Smooth muscle cell (in vitro differentiated cells): ENCODE measurements at regions not wholly inside any gene's neighbourhood (a gene's known extent, or its start where the extent isn't known, plus 50 kb on each side); places are given as distances from the start of the nearest gene placed in this dataset.

Experiments
- DNase-seq: peaks from one replicate; lab custom pipeline; 2025; ENCODE audit not compliant: unreplicated experiment; lab: John Stamatoyannopoulos, UW
- H2AFZ ChIP-seq: fragments of 200-600 bp; sonication (generic); 2 replicates; pipeline ENCODE4 v1.6.0; 2016; ENCODE audit warnings: antibody characterized with exemption, low read depth, mild to moderate bottlenecking
- H3F3A ChIP-seq: fragments of 200-600 bp; sonication (generic); 2 replicates; pipeline ENCODE4 v1.6.0; 2017; ENCODE audit warnings: antibody characterized with exemption, low read depth
- H3K27ac ChIP-seq: fragments of 200-600 bp; sonication (generic); 2 replicates; pipeline ENCODE4 v1.5.1; 2016; ENCODE audit warnings: low read depth, mild to moderate bottlenecking
- H3K27me3 ChIP-seq: fragments of 200-600 bp; sonication (generic); 2 replicates; pipeline ENCODE4 v1.6.1; 2016; ENCODE audit warnings: low read depth, mild to moderate bottlenecking
- H3K36me3 ChIP-seq: fragments of 200-600 bp; sonication (generic); 2 replicates; pipeline ENCODE4 v1.5.1; 2016; ENCODE audit warnings: low read depth
- H3K4me1 ChIP-seq: fragments of 200-600 bp; sonication (generic); 2 replicates; pipeline ENCODE4 v1.5.1; 2016; ENCODE audit warnings: low read depth
- H3K4me2 ChIP-seq: fragments of 200-600 bp; sonication (generic); 2 replicates; pipeline ENCODE4 v1.6.0; 2016; ENCODE audit warnings: mild to moderate bottlenecking
- H3K4me3 ChIP-seq: fragments of 200-600 bp; sonication (generic); 2 replicates; pipeline ENCODE4 v1.5.1; 2016; ENCODE audit warnings: mild to moderate bottlenecking
- H3K79me2 ChIP-seq: fragments of 200-600 bp; sonication (generic); 2 replicates; pipeline ENCODE4 v1.6.0; 2016; ENCODE audit warnings: low read depth, mild to moderate bottlenecking
- H3K9ac ChIP-seq: fragments of 200-600 bp; sonication (generic); 2 replicates; pipeline ENCODE4 v1.6.0; 2016; ENCODE audit warnings: low read depth
- H3K9me3 ChIP-seq: fragments of 200-600 bp; sonication (generic); replicated peaks from 2 replicates; pipeline ENCODE4 v1.5.1; 2016; ENCODE audit warnings: low read depth
- H4K20me1 ChIP-seq: fragments of 200-600 bp; sonication (generic); 2 replicates; pipeline ENCODE4 v1.6.0; 2016; ENCODE audit warnings: low read depth
- CTCF ChIP-seq: fragments of 200-600 bp; sonication (generic); IDR thresholded peaks from 2 replicates; pipeline ENCODE4 v1.5.1; 2017; ENCODE audit warnings: borderline replicate concordance, mild to moderate bottlenecking, antibody characterized with exemption; ENCODE audit not compliant: insufficient read depth, poor library complexity, severe bottlenecking
- WGBS: methylation state at CpG from one replicate; pipeline ENCODE4 v1.1.7; 2016; ENCODE audit warnings: low lambda C conversion rate; 5-methylcytosine and 5-hydroxymethylcytosine counted together

- no peaks in the 10 kb centered on the region for H3K36me3 ChIP-seq
- H4K20me1 ChIP-seq: no peaks in the 10 kb centered on the region
- no peak overlapping the region for H3K27ac ChIP-seq
- no peak for TF ChIP-seq CTCF
- no peaks in the 10 kb centered on the region for H3K79me2 ChIP-seq
- no peaks in the 10 kb centered on the region for H3K9me3 ChIP-seq
- no peak overlapping the region for H2AFZ ChIP-seq
- H3K9ac ChIP-seq: no peak overlapping the region
- no peak overlapping the region for H3K4me2 ChIP-seq
- no peaks in the 10 kb centered on the region for H3F3A ChIP-seq
- 87% methylated on average over 8 of the region's 8 CpGs for WGBS
- no peak for DNase-seq
- H3K27me3 ChIP-seq: no peaks in the 10 kb centered on the region
- H3K4me3 ChIP-seq: no peak overlapping the region
- H3K4me1 ChIP-seq: no peaks in the 10 kb centered on the region
Measured at GRCh38 chr3:64932666-64933342, 245.0 kb upstream of the ADAMTS9 start.

- no peaks in the 10 kb centered on the region for H3K4me1 ChIP-seq
- H3K27me3 ChIP-seq: no peaks in the 10 kb centered on the region
- H2AFZ ChIP-seq: no peak overlapping the region
- no peak overlapping the region for H3K9ac ChIP-seq
- no peaks in the 10 kb centered on the region for H3K36me3 ChIP-seq
- H3F3A ChIP-seq: no peaks in the 10 kb centered on the region
- H3K79me2 ChIP-seq: no peaks in the 10 kb centered on the region
- no peak overlapping the region for H3K27ac ChIP-seq
- DNase-seq: no peak
- no peaks in the 10 kb centered on the region for H4K20me1 ChIP-seq
- H3K4me3 ChIP-seq: no peak overlapping the region
- WGBS: 100% methylated on average over 2 of the region's 2 CpGs
- H3K9me3 ChIP-seq: no peaks in the 10 kb centered on the region
- TF ChIP-seq CTCF: no peak
- H3K4me2 ChIP-seq: no peak overlapping the region
Measured at GRCh38 chr3:64932016-64932518, 244.3 kb upstream of the ADAMTS9 start.

- no peaks in the 10 kb centered on the region for H3K4me1 ChIP-seq
- no peak overlapping the region for H3K4me2 ChIP-seq
- WGBS: 100% methylated on average over 2 of the region's 2 CpGs
- DNase-seq: no peak
- H4K20me1 ChIP-seq: no peaks in the 10 kb centered on the region
- no peaks in the 10 kb centered on the region for H3K27me3 ChIP-seq
- H3K79me2 ChIP-seq: no peaks in the 10 kb centered on the region
- no peak overlapping the region for H3K27ac ChIP-seq
- H3K9me3 ChIP-seq: no peaks in the 10 kb centered on the region
- H3K4me3 ChIP-seq: no peak overlapping the region
- no peaks in the 10 kb centered on the region for H3F3A ChIP-seq
- no peak overlapping the region for H3K9ac ChIP-seq
- no peaks in the 10 kb centered on the region for H3K36me3 ChIP-seq
- no peak for TF ChIP-seq CTCF
- no peak overlapping the region for H2AFZ ChIP-seq
Measured at GRCh38 chr3:64930891-64931290, 243.1 kb upstream of the ADAMTS9 start.

GRCh38 chr3:64928683-64929082 is 240.9 kb upstream of the ADAMTS9 start:
- H2AFZ ChIP-seq: no peak overlapping the region
- no peaks in the 10 kb centered on the region for H3K9me3 ChIP-seq
- no peak for TF ChIP-seq CTCF
- no peak overlapping the region for H3K27ac ChIP-seq
- H3K79me2 ChIP-seq: no peaks in the 10 kb centered on the region
- no peaks in the 10 kb centered on the region for H3K4me1 ChIP-seq
- no peaks in the 10 kb centered on the region for H3K36me3 ChIP-seq
- no peaks in the 10 kb centered on the region for H3F3A ChIP-seq
- H3K4me3 ChIP-seq: no peak overlapping the region
- H3K4me2 ChIP-seq: no peak overlapping the region
- H4K20me1 ChIP-seq: no peaks in the 10 kb centered on the region
- DNase-seq: no peak
- no peaks in the 10 kb centered on the region for H3K27me3 ChIP-seq
- 88% methylated on average over 3 of the region's 3 CpGs for WGBS
- no peak overlapping the region for H3K9ac ChIP-seq
